Smooth muscle cell (in vitro differentiated cells): ENCODE measurements at regions not wholly inside any gene's neighbourhood (a gene's known extent, or its start where the extent isn't known, plus 50 kb on each side); places are given as distances from the start of the nearest gene placed in this dataset.

Source experiments
- DNase-seq: peaks from one replicate; lab custom pipeline; 2025; ENCODE audit not compliant: unreplicated experiment; lab: John Stamatoyannopoulos, UW
- H2AFZ ChIP-seq: fragments of 200-600 bp; sonication (generic); 2 replicates; pipeline ENCODE4 v1.6.0; 2016; ENCODE audit warnings: antibody characterized with exemption, low read depth, mild to moderate bottlenecking
- H3F3A ChIP-seq: fragments of 200-600 bp; sonication (generic); 2 replicates; pipeline ENCODE4 v1.6.0; 2017; ENCODE audit warnings: antibody characterized with exemption, low read depth
- H3K27ac ChIP-seq: fragments of 200-600 bp; sonication (generic); 2 replicates; pipeline ENCODE4 v1.5.1; 2016; ENCODE audit warnings: low read depth, mild to moderate bottlenecking
- H3K27me3 ChIP-seq: fragments of 200-600 bp; sonication (generic); 2 replicates; pipeline ENCODE4 v1.6.1; 2016; ENCODE audit warnings: low read depth, mild to moderate bottlenecking
- H3K36me3 ChIP-seq: fragments of 200-600 bp; sonication (generic); 2 replicates; pipeline ENCODE4 v1.5.1; 2016; ENCODE audit warnings: low read depth
- H3K4me1 ChIP-seq: fragments of 200-600 bp; sonication (generic); 2 replicates; pipeline ENCODE4 v1.5.1; 2016; ENCODE audit warnings: low read depth
- H3K4me2 ChIP-seq: fragments of 200-600 bp; sonication (generic); 2 replicates; pipeline ENCODE4 v1.6.0; 2016; ENCODE audit warnings: mild to moderate bottlenecking
- H3K4me3 ChIP-seq: fragments of 200-600 bp; sonication (generic); 2 replicates; pipeline ENCODE4 v1.5.1; 2016; ENCODE audit warnings: mild to moderate bottlenecking
- H3K79me2 ChIP-seq: fragments of 200-600 bp; sonication (generic); 2 replicates; pipeline ENCODE4 v1.6.0; 2016; ENCODE audit warnings: low read depth, mild to moderate bottlenecking
- H3K9ac ChIP-seq: fragments of 200-600 bp; sonication (generic); 2 replicates; pipeline ENCODE4 v1.6.0; 2016; ENCODE audit warnings: low read depth
- H3K9me3 ChIP-seq: fragments of 200-600 bp; sonication (generic); replicated peaks from 2 replicates; pipeline ENCODE4 v1.5.1; 2016; ENCODE audit warnings: low read depth
- H4K20me1 ChIP-seq: fragments of 200-600 bp; sonication (generic); 2 replicates; pipeline ENCODE4 v1.6.0; 2016; ENCODE audit warnings: low read depth
- WGBS: methylation state at CpG from one replicate; pipeline ENCODE4 v1.1.7; 2016; ENCODE audit warnings: low lambda C conversion rate; 5-methylcytosine and 5-hydroxymethylcytosine counted together
- TF ChIP-seq, protein P1 (sequence below): fragments of 200-600 bp; sonication (generic); IDR thresholded peaks from 2 replicates; pipeline ENCODE4 v1.5.1; 2017; ENCODE audit warnings: borderline replicate concordance, mild to moderate bottlenecking, antibody characterized with exemption; ENCODE audit not compliant: insufficient read depth, poor library complexity, severe bottlenecking

- no peaks in the 10 kb centered on the region for H4K20me1 ChIP-seq
- no peak overlapping the region for H3K4me3 ChIP-seq
- TF ChIP-seq, protein P1, sequence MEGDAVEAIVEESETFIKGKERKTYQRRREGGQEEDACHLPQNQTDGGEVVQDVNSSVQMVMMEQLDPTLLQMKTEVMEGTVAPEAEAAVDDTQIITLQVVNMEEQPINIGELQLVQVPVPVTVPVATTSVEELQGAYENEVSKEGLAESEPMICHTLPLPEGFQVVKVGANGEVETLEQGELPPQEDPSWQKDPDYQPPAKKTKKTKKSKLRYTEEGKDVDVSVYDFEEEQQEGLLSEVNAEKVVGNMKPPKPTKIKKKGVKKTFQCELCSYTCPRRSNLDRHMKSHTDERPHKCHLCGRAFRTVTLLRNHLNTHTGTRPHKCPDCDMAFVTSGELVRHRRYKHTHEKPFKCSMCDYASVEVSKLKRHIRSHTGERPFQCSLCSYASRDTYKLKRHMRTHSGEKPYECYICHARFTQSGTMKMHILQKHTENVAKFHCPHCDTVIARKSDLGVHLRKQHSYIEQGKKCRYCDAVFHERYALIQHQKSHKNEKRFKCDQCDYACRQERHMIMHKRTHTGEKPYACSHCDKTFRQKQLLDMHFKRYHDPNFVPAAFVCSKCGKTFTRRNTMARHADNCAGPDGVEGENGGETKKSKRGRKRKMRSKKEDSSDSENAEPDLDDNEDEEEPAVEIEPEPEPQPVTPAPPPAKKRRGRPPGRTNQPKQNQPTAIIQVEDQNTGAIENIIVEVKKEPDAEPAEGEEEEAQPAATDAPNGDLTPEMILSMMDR = no peak
- no peaks in the 10 kb centered on the region for H3K9me3 ChIP-seq
- no peaks in the 10 kb centered on the region for H3K79me2 ChIP-seq
- H3K36me3 ChIP-seq = no peaks in the 10 kb centered on the region
- H3K27ac ChIP-seq = no peak overlapping the region
- no peaks in the 10 kb centered on the region for H3F3A ChIP-seq
- no peak for DNase-seq
- no peaks in the 10 kb centered on the region for H3K27me3 ChIP-seq
- 89% methylated on average over 3 of the region's 3 CpGs for WGBS
- H2AFZ ChIP-seq = no peak overlapping the region
- H3K9ac ChIP-seq = no peak overlapping the region
- H3K4me2 ChIP-seq = no peak overlapping the region
- no peaks in the 10 kb centered on the region for H3K4me1 ChIP-seq
Measured at GRCh38 chr21:26679284-26679683, 106.2 kb upstream of the CYYR1 start.

DNA sequence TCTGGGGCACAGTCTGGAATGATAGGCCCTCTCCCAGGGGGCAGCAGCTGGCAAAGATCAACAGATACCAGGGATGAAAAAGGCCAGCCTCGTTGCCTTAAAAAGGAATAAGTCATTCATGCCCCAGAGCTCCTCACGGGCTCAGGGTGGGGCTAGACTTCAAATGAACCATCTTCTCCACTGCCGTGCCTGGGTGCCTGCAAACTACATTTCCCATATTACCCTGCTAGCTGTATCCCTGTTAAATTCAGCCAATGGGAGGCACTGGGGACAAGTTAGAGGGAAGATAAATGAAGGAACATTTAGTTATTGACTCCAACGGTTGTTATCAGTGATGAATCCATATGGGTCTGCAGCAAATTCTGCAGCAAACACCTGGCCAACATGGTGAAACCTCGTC, 101.2 kb upstream of the CYYR1 start:
- WGBS = 82% methylated on average over 5 of the region's 5 CpGs
- Histone ChIP-seq H3K4me3 (no peak overlapping the region), H3K27me3 (no peaks in the 10 kb centered on the region), H3K9me3 (no peaks in the 10 kb centered on the region), H3K27ac (no peak overlapping the region), H3F3A (no peaks in the 10 kb centered on the region), H3K4me2 (no peak overlapping the region), H4K20me1 (no peaks in the 10 kb centered on the region), H3K4me1 (no peaks in the 10 kb centered on the region), H3K36me3 (no peaks in the 10 kb centered on the region), H3K79me2 (no peaks in the 10 kb centered on the region), H2AFZ (no peak overlapping the region), H3K9ac (no peak overlapping the region)
- no peak for DNase-seq
- TF ChIP-seq, protein P1 = no peak

DNA sequence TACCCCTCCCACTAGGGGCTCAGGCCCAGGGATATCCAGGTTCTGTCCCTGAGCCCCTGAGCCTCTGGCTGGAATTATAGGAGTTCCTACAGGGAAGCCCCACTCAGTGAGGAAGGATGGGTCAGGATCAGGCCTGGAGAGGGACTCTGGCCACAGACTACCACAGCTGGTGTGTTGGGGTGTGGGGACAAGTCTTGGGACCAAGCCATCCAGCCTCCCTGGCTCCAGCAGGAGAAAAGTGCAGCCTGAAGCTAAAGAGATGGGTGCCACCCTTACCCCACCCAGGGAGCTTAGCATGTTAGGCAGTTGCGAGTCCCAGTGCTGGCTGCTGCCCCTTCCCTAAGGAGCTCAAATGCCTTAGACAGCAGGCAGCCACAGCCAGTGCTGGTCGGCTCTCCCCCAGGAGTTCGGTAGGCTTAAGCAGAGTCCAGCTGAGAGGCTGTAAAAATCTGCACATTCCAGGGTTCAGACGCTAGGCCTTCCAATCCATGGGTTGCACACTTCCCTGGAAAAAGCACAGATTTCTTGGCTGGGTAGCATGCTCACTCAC, 96.2 kb upstream of the CYYR1 start:
- no peak for DNase-seq
- 87% methylated on average over 4 of the region's 4 CpGs for WGBS
- Histone ChIP-seq H3K9ac (no peak overlapping the region), H3K79me2 (no peaks in the 10 kb centered on the region), H2AFZ (no peak overlapping the region), H3K27ac (no peak overlapping the region), H3K36me3 (no peaks in the 10 kb centered on the region), H3K9me3 (peaks cover 4% of the 10 kb centered on the region), H3F3A (no peaks in the 10 kb centered on the region), H3K4me1 (no peaks in the 10 kb centered on the region), H3K4me2 (no peak overlapping the region), H3K4me3 (no peak overlapping the region), H4K20me1 (no peaks in the 10 kb centered on the region), H3K27me3 (no peaks in the 10 kb centered on the region)
- TF ChIP-seq, protein P1 = no peak

DNA sequence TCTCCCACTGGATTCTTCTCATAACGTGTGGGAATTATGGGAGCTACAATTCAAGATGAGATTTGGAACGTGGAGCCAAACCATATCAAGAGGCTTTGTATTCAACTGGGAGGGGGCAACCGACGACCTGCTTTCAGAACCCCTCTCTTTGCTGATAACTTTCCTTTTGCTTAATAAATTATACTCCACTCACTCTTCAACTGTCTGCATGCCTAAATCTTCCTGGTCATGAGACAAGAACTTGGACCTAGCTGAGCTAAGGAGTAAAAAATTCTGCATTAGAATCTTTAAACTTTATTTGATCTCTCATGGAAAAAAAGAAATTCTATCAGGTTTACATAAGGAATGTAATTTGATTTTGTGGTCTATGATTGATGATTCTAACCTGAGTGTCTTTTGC, 86.7 kb upstream of the CYYR1 start:
- DNase-seq = no peak
- H4K20me1 ChIP-seq = no peaks in the 10 kb centered on the region
- H3K4me3 ChIP-seq = no peak overlapping the region
- no peaks in the 10 kb centered on the region for H3K27me3 ChIP-seq
- H2AFZ ChIP-seq = no peak overlapping the region
- no peaks in the 10 kb centered on the region for H3K36me3 ChIP-seq
- TF ChIP-seq, protein P1 = no peak
- H3K79me2 ChIP-seq = no peaks in the 10 kb centered on the region
- H3K27ac ChIP-seq = no peak overlapping the region
- H3K4me1 ChIP-seq = no peaks in the 10 kb centered on the region
- no peak overlapping the region for H3K9ac ChIP-seq
- WGBS = 92% methylated on average over 4 of the region's 4 CpGs
- no peaks in the 10 kb centered on the region for H3K9me3 ChIP-seq
- H3K4me2 ChIP-seq = no peak overlapping the region
- H3F3A ChIP-seq = no peaks in the 10 kb centered on the region
